PFSK-1 (cell line): ENCODE measurements at regions not wholly inside any gene's neighbourhood (a gene's known extent, or its start where the extent isn't known, plus 50 kb on each side); places are given as distances from the start of the nearest gene placed in this dataset.

Source experiments
- FOXP2 ChIP-seq: optimal IDR thresholded peaks from 2 replicates; pipeline ENCODE3; 2011; ENCODE audit warnings: borderline replicate concordance, control low read depth, inconsistent platforms; ENCODE audit not compliant: insufficient read depth; ENCODE audit errors: extremely low read length, extremely low read depth
- POLR2AphosphoS5 ChIP-seq: IDR thresholded peaks from 2 replicates; pipeline ENCODE4 v1.6.1; 2012; ENCODE audit warnings: low read depth, mild to moderate bottlenecking, control low read depth, low read length, moderate library complexity
- REST ChIP-seq, 2 experiments: IDR thresholded peaks; 2 replicates each; pipeline versions ENCODE4 v1.6.1 to v1.8.0; 2011 to 2012; ENCODE audit warnings: low read depth in 2 of 2, low read length in 2 of 2, control low read depth in 1 of 2, inconsistent platforms in 1 of 2, mild to moderate bottlenecking in 1 of 2, moderate library complexity in 1 of 2; ENCODE audit not compliant: insufficient read depth in 1 of 2
- SIN3A ChIP-seq: IDR thresholded peaks from 2 replicates; pipeline ENCODE4 v1.6.1; 2012; ENCODE audit warnings: mild to moderate bottlenecking, low read length, moderate library complexity, borderline replicate concordance; ENCODE audit not compliant: insufficient read depth
- TAF1 ChIP-seq: IDR thresholded peaks from 2 replicates; pipeline ENCODE4 v1.6.1; 2012; ENCODE audit warnings: low read length, control low read depth, borderline replicate concordance; ENCODE audit not compliant: insufficient read depth

GRCh38 chr10:90605506-90605905, 252.3 kb downstream of the HTR7 start:
- TF ChIP-seq REST (IDR thresholded peaks at IDR 0.05; ENCODE audit: insufficient read depth in 1 of 2, low read depth in 2 of 2, low read length in 2 of 2) (no peak), TAF1 (no peak), SIN3A (no peak), POLR2AphosphoS5 (no peak), FOXP2 (no peak)
